GM12878 (cell line): ENCODE measurements at regions not wholly inside any gene's neighbourhood (a gene's known extent, or its start where the extent isn't known, plus 50 kb on each side); places are given as distances from the start of the nearest gene placed in this dataset.

Source experiments
- ATAC-seq: fragments of 200-7000 bp; cut with Tn5 transposase; 3 replicates; pipeline ENCODE4 v1.9.1; 2020; ENCODE audit warnings: mild to moderate bottlenecking, moderate library complexity
- BruUV-seq: library from RNA; stranded (reverse); fragments of 400-500 nt; replicated peaks from 2 replicates; lab custom pipeline; 2021; lab: Mats Ljungman, UMichigan
- CTCF ChIA-PET: fragments of 300-600 bp; sonication (Branson Sonifier 250); formaldehyde crosslinking; extraction: SDS; loops from one replicate; lab custom pipeline; 2021; ENCODE audit warnings: inconsistent platforms; lab: Yijun Ruan, JAX
- POLR2A ChIA-PET: fragments of 350-600 bp; formaldehyde crosslinking; extraction: SDS; loops from one replicate; lab custom pipeline; 2021; ENCODE audit warnings: inconsistent platforms; lab: Charles Lee
- RAD21 ChIA-PET: fragments of 300-600 bp; sonication (Branson Sonifier 250); formaldehyde crosslinking; loops from one replicate; lab custom pipeline; 2023; ENCODE audit warnings: antibody characterized with exemption; ENCODE audit not compliant: unreplicated experiment; lab: Charles Lee
- SMC1A ChIA-PET: fragments of 300-600 bp; sonication (Branson Sonifier 250); formaldehyde crosslinking; loops from one replicate; lab custom pipeline; 2023; ENCODE audit not compliant: unreplicated experiment, uncharacterized antibody; lab: Charles Lee
- DNase-seq: peaks from one replicate; pipeline ENCODE4 v3.0.0-alpha.2; 2011; ENCODE audit warnings: low read depth, low spot score
- FAIRE-seq: peaks from 3 replicates; lab custom pipeline; 2011; peaks lifted over from hg19 to GRCh38; lab: Jason Lieb, UNC
- H2AFZ ChIP-seq: 2 replicates; pipeline ENCODE4 v1.6.0; 2011; ENCODE audit warnings: low read depth, low read length, control low read depth; ENCODE audit not compliant: control insufficient read depth
- H3K27ac ChIP-seq: 2 replicates; pipeline ENCODE4 v1.5.1; 2011; ENCODE audit warnings: control low read depth; ENCODE audit not compliant: control insufficient read depth, insufficient read depth
- H3K27me3 ChIP-seq, 2 experiments: replicated peaks in 1 of 2; 2 replicates each; pipeline versions ENCODE4 v1.6.0 to v1.6.1; 2011; ENCODE audit warnings: low read length in 1 of 2; ENCODE audit not compliant: control insufficient read depth in 2 of 2, insufficient read depth in 2 of 2
- H3K36me3 ChIP-seq, 2 experiments: 2 replicates each; pipeline ENCODE4 v1.5.1; 2011; ENCODE audit warnings: low read length in 1 of 2; ENCODE audit not compliant: control insufficient read depth in 2 of 2, insufficient read depth in 2 of 2
- H3K4me1 ChIP-seq: 2 replicates; pipeline ENCODE4 v1.6.1; 2011; ENCODE audit warnings: mild to moderate bottlenecking, low read length, moderate library complexity, mixed read lengths; ENCODE audit not compliant: control insufficient read depth, insufficient read depth
- H3K4me2 ChIP-seq: 2 replicates; pipeline ENCODE4 v1.6.0; 2011; ENCODE audit warnings: control low read depth; ENCODE audit not compliant: control insufficient read depth, insufficient read depth
- H3K4me3 ChIP-seq: fragments of 200-600 bp; sonication (generic); 2 replicates; pipeline ENCODE4 v1.5.1; 2016
- H3K79me2 ChIP-seq: 2 replicates; pipeline ENCODE4 v1.6.0; 2011; ENCODE audit warnings: low read length; ENCODE audit not compliant: control insufficient read depth, insufficient read depth
- H3K9ac ChIP-seq: 2 replicates; pipeline ENCODE4 v1.8.0; 2011; ENCODE audit warnings: low read length, control low read depth, mixed read lengths; ENCODE audit not compliant: control insufficient read depth, insufficient read depth
- H3K9me3 ChIP-seq: replicated peaks from 3 replicates; pipeline ENCODE4 v1.5.1; 2011; ENCODE audit warnings: mild to moderate bottlenecking, low read length; ENCODE audit not compliant: control insufficient read depth, insufficient read depth
- H4K20me1 ChIP-seq: 2 replicates; pipeline ENCODE4 v1.6.0; 2011; ENCODE audit not compliant: control insufficient read depth, insufficient read depth
- ETV6 ChIP-seq, 2 experiments: fragments of 450-650 bp in 1 of 2; IDR thresholded peaks in 1 of 2; conservative IDR thresholded peaks in 1 of 2; 2 replicates each; pipeline ENCODE4 v1.6.1; 2014; ENCODE audit warnings: antibody characterized with exemption in 1 of 2, borderline replicate concordance in 1 of 2, low read depth in 1 of 2, mild to moderate bottlenecking in 1 of 2, moderate library complexity in 1 of 2
- FOXM1 ChIP-seq: IDR thresholded peaks from 2 replicates; pipeline ENCODE4 v1.6.1; 2012; ENCODE audit warnings: low read depth, mild to moderate bottlenecking, inconsistent platforms, low read length, moderate library complexity
- HDAC6 ChIP-seq: fragments of 200-600 bp; sonication (generic); IDR thresholded peaks from one replicate; pipeline ENCODE4 v1.8.0; 2017; ENCODE audit warnings: antibody characterized with exemption; ENCODE audit not compliant: unreplicated experiment
- IKZF1 ChIP-seq: fragments of 450-650 bp; conservative IDR thresholded peaks from 2 replicates; pipeline ENCODE4 v1.6.1; 2017; ENCODE audit warnings: antibody characterized with exemption, mild to moderate bottlenecking
- JUND ChIP-seq: IDR thresholded peaks from 2 replicates; pipeline ENCODE4 v1.6.1; 2012; ENCODE audit warnings: low read depth, mild to moderate bottlenecking, low read length, improper control_type of control experiment, moderate library complexity
- MTA3 ChIP-seq: IDR thresholded peaks from 2 replicates; pipeline ENCODE4 v1.6.1; 2012; ENCODE audit warnings: low read length, inconsistent platforms, borderline replicate concordance
- NFIC ChIP-seq: IDR thresholded peaks from 2 replicates; pipeline ENCODE4 v1.6.1; 2012; ENCODE audit warnings: low read depth, mild to moderate bottlenecking, inconsistent platforms, low read length, moderate library complexity
- SMC3 ChIP-seq: IDR thresholded peaks from 2 replicates; pipeline ENCODE4 v1.6.1; 2011; ENCODE audit warnings: low read length, improper control_type of control experiment, borderline replicate concordance
- ZNF274 ChIP-seq: IDR thresholded peaks from one replicate; pipeline ENCODE4 v1.8.0; 2011; ENCODE audit not compliant: insufficient read length, insufficient read depth
- WGBS: methylation state at CpG from one replicate; pipeline ENCODE4 v1.1.6; 2016; ENCODE audit warnings: low lambda C conversion rate; ENCODE audit not compliant: insufficient replicate concordance, insufficient coverage; ENCODE audit errors: missing lambda C conversion rate; 5-methylcytosine and 5-hydroxymethylcytosine counted together
- in situ Hi-C: fragments of 300-500 bp; cut with MboI; formaldehyde crosslinking; loops from 9 replicates; pipeline ENCODE4 v1.14.3; 2018; ENCODE audit warnings: mixed read lengths
- intact Hi-C: fragments of 100-400 bp; cut with micrococcal nuclease; formaldehyde crosslinking; loops from one replicate; pipeline ENCODE4 v1.14.2; 2022; ENCODE audit not compliant: unreplicated experiment
- TF ChIP-seq, protein P1 (sequence below): fragments of 450-650 bp; IDR thresholded peaks from 2 replicates; pipeline ENCODE4 v1.6.1; 2017; ENCODE audit warnings: mild to moderate bottlenecking, moderate library complexity
- TF ChIP-seq, protein P2 (sequence below): fragments of 450-650 bp; IDR thresholded peaks from 2 replicates; pipeline ENCODE4 v1.6.1; 2017; ENCODE audit warnings: borderline replicate concordance

DNA sequence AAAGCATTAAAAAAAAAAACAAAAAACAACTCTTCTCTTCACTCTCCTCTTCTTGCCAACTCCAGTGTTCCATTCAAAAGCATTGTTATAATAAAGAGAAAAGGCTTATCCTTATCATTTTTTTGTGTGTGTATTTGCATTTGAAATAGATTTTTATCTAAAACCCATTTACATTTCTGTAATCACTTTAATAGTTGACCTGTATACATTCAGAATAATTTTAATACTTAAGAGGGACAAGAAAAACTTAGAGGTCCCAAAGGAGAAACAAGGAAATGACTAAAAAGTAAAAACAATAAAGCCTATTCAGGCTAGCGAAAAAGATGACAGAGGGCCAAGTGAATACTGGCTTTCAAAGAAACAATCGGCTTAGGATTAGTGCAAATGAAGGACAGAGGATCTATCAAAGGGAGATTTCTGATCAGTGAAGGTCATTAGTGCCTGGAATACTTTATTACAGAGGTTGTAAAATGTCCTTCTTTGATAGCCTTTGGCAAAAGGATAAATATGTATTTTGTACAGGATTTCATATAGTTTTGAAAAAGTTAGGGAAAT, 808.3 kb downstream of the RPA4 start (continued):
- no peak for TF ChIP-seq SMC3

DNA sequence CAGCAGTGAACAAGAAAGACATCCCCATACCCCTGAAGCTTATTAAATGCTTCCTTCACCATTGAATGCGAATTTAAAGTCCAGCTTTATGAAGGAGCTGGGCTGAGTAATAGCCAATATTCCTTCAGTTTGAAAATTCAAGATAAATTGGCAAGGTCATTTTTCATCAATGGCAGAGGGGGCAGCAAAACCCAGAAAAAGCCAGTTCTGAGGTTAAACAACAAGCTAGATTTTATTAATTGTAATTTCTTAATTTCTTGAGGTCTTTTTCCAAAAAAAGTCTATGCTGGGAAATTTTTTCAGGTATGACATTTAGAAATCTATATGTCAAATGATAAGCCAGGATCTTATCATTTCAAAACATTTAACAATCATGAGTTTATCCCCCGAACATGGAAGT, 808.9 kb downstream of the RPA4 start:
- WGBS = 23% methylated on average over 2 of the region's 2 CpGs
- H4K20me1 ChIP-seq = no peaks in the 10 kb centered on the region
- no peak overlapping the region for H3K27ac ChIP-seq
- H3K27me3 ChIP-seq = no peaks in the 10 kb centered on the region
- ChIA-PET SMC1A (no interaction called here), CTCF (no interaction called here), POLR2A (no interaction called here), RAD21 (no interaction called here)
- TF ChIP-seq FOXM1 (no peak), JUND (no peak), SMC3 (no peak), NFIC (no peak), ZNF274 (no peak), ETV6 (conservative IDR thresholded peaks at IDR 0.05 in 1 of 2, IDR thresholded peaks at IDR 0.05 in 1 of 2; ENCODE audit: borderline replicate concordance in 1 of 2, low read depth in 1 of 2) (no peak), HDAC6 (no peak), MTA3 (no peak), IKZF1 (no peak)
- TF ChIP-seq, protein P1, sequence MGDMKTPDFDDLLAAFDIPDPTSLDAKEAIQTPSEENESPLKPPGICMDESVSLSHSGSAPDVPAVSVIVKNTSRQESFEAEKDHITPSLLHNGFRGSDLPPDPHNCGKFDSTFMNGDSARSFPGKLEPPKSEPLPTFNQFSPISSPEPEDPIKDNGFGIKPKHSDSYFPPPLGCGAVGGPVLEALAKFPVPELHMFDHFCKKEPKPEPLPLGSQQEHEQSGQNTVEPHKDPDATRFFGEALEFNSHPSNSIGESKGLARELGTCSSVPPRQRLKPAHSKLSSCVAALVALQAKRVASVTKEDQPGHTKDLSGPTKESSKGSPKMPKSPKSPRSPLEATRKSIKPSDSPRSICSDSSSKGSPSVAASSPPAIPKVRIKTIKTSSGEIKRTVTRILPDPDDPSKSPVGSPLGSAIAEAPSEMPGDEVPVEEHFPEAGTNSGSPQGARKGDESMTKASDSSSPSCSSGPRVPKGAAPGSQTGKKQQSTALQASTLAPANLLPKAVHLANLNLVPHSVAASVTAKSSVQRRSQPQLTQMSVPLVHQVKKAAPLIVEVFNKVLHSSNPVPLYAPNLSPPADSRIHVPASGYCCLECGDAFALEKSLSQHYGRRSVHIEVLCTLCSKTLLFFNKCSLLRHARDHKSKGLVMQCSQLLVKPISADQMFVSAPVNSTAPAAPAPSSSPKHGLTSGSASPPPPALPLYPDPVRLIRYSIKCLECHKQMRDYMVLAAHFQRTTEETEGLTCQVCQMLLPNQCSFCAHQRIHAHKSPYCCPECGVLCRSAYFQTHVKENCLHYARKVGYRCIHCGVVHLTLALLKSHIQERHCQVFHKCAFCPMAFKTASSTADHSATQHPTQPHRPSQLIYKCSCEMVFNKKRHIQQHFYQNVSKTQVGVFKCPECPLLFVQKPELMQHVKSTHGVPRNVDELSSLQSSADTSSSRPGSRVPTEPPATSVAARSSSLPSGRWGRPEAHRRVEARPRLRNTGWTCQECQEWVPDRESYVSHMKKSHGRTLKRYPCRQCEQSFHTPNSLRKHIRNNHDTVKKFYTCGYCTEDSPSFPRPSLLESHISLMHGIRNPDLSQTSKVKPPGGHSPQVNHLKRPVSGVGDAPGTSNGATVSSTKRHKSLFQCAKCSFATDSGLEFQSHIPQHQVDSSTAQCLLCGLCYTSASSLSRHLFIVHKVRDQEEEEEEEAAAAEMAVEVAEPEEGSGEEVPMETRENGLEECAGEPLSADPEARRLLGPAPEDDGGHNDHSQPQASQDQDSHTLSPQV = no peak
- TF ChIP-seq, protein P2, sequence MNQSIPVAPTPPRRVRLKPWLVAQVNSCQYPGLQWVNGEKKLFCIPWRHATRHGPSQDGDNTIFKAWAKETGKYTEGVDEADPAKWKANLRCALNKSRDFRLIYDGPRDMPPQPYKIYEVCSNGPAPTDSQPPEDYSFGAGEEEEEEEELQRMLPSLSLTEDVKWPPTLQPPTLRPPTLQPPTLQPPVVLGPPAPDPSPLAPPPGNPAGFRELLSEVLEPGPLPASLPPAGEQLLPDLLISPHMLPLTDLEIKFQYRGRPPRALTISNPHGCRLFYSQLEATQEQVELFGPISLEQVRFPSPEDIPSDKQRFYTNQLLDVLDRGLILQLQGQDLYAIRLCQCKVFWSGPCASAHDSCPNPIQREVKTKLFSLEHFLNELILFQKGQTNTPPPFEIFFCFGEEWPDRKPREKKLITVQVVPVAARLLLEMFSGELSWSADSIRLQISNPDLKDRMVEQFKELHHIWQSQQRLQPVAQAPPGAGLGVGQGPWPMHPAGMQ = no peak
- FAIRE-seq (no peak), ATAC-seq (no peak), DNase-seq (no peak)
- in situ Hi-C loops (no loop called here), intact Hi-C loops (no loop called here)
- no peaks in the 10 kb centered on the region for H3K36me3 ChIP-seq
- H3K4me2 ChIP-seq = no peak overlapping the region
- no peak overlapping the region for H3K9ac ChIP-seq
- no peaks in the 10 kb centered on the region for H3K4me1 ChIP-seq
- no peak overlapping the region for H2AFZ ChIP-seq
- no peaks in the 10 kb centered on the region for H3K9me3 ChIP-seq
- no TSS peak for BruUV-seq
- H3K79me2 ChIP-seq = no peaks in the 10 kb centered on the region
- no peak overlapping the region for H3K4me3 ChIP-seq
